ENCODE measurements at regions not wholly inside any gene's neighbourhood (a gene's known extent, or its start where the extent isn't known, plus 50 kb on each side); places are given as distances from the start of the nearest gene placed in this dataset.
A peak's percentile ranks its signal among the peaks of the same experiment; 100 is the strongest.
"Not testable (repeated sequence)": the region's sequence is repeated elsewhere in the genome, so short reads cannot be mapped to it uniquely, and the experiment has no call there.

GRCh38 chr17:21470422-21470821 lies 94.3 kb downstream of the KCNJ12 start:
- not testable (repeated sequence) for DNase-seq (ENCODE audit: low read depth in 3 of 3, low spot score in 1 of 3)

DNA sequence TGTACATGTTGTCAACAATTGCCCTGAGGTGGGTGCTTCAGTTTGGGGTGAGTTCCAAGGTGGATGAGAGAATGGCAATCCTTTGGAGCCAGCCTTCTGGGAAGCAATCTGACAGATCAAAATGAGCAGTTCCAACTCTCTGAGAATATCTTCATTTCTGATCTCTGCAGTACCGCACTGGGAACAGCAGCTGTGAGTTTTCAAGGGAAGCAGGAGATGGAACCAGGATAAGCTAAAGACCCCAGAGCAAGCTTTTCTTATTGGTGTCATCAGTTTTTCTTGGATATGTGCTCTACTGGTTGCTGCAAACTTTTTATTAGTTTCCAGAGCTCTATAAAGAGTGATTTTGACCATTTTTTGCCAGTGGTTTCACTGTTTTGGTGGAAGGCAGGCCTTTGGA lies 94.7 kb downstream of the KCNJ12 start:
- no peak for DNase-seq (ENCODE audit: low read depth in 3 of 3, low spot score in 1 of 3)

DNA sequence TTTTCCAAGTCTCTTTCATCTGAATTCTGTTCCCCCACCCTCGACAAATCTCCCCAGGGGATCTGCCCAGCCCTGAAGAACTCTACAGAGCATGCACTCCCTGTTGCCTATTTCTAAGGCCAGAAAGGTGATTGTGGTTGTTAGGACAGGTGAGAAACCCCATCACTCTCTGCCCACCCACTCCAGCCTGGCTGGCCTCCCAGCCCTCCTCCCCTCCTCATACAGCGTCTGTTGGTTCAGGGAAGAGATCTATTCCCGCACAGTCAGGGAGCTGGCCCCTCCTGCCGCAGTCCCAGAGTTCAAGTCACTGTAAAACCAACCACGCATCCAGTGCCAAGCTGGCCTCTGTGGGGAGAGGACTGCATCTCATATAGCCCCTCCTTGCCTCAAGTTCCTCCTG lies 98.7 kb downstream of the KCNJ12 start:
- no peak for DNase-seq (ENCODE audit: low read depth in 3 of 3, low spot score in 1 of 3)

DNA sequence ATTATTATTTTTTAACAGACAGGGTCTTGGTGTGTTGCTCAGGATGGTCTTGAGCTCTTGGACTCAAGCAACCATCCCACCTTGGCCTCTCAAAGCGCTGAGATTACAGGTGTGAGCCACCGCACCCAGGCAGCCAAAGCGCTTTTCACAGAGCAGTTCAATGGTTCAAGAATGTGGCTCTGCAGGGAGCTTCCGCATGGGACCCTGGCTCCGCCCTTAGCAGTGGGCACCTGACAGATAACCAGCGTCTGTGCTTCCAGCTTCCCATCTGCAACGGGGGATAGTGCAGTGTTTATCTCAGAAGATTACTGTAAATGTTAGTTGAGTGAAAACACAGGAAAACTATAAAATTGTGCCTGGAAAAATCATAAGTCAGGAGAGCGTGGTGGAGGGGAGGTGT lies 99.4 kb downstream of the KCNJ12 start:
- DNase-seq (ENCODE audit: low read depth in 3 of 3, low spot score in 1 of 3), result no peak

DNA sequence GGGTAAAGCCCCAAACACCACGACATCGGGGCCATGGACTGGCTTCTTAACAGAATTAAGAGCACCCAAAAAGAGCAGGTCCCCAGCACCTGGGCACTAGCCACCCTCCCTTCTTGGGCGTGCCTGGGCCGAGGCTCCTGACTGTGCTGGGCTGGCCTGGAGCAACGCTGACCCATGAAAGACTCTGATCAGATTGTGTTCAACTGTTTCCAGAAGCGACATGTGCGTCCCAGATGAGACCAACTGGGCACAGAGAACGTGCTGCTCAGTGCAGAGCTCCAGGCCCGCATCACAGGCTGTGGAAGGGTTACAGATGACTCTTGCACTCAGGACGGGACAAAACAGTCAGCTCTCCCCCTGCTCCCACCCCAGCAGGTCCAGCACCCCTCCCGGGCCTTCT lies 100.7 kb downstream of the KCNJ12 start:
- no peak for DNase-seq (ENCODE audit: low read depth in 3 of 3, low spot score in 1 of 3)

- DNase-seq (ENCODE audit: low read depth in 3 of 3, low spot score in 1 of 3), result no peak
Observed at GRCh38 chr17:21482189-21482865, 106.2 kb downstream of the KCNJ12 start.

DNA sequence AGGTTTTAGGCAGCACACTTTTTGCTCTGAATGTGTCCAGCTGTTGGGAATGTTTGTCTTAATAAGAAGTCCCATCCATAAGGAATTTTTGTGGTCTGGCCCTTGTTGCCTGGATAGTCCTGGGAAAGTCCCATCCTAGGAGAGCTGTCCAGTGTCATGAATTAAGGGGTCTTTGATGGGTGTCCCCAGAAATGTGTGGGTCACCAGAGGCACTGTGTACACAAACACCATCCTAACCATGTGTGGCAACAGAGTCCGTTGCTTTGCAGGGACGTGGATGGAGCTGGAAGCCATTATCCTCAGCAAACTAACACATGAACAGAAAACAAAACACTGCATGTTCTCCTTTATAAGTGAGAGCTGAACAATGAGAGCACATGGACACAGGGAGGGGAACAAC lies 111.9 kb downstream of the KCNJ12 start:
- not testable (repeated sequence) for DNase-seq (ENCODE audit: low read depth in 3 of 3, low spot score in 1 of 3)

GRCh38 chr17:21493993-21494392 lies 117.8 kb downstream of the KCNJ12 start:
- DNase-seq (ENCODE audit: low read depth in 3 of 3, low spot score in 1 of 3), result no peak

DNA sequence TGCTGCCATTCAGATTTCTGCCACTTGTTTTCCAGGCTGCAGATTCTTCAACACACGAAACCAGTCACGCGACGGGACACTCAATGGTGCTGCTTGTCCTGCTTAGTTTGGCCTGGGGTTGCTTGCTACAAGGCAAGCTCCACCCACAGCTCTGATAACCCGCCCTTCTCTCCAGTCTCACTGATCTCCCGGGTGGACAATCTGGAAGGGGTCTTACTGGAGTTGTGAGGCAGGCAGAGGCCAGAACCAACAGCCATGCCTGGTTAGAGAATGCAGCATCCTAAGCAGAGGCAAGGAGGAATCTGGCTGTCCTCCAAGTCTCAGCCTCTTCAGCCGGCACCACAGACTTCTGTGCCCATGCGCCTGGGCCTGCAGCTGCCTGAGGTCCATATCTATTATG lies 119.1 kb downstream of the KCNJ12 start:
- DNase-seq (ENCODE audit: low read depth in 3 of 3, low spot score in 1 of 3), result no peak

DNA sequence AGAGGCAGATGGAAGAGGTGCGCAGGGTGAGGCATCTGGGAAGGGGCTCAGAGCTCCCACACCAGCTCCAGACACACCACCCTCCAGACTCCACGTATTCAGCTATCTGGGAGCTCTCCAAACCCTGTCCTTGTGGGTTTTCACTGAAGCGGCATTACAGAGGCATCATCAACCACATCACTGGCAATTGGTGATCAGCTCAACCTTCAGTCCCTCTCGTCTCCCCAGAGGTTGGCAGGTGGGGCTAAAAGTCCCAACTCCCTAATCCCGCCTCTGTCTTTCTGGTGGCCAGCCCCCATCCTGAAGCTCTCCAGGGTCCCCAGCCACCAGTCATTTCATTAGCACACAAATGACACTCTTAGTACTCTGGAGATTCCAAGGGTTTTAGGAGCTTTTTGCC lies 123.9 kb downstream of the KCNJ12 start:
- no peak for DNase-seq (ENCODE audit: low read depth in 3 of 3, low spot score in 1 of 3)

- not testable (repeated sequence) for DNase-seq (ENCODE audit: low read depth in 3 of 3, low spot score in 1 of 3)
Observed at GRCh38 chr17:21501927-21502700, 126.0 kb downstream of the KCNJ12 start.

GRCh38 chr17:21505819-21506815 lies 130.0 kb downstream of the KCNJ12 start:
- DNase-seq (ENCODE audit: low read depth in 3 of 3, low spot score in 1 of 3), result no peak

DNA sequence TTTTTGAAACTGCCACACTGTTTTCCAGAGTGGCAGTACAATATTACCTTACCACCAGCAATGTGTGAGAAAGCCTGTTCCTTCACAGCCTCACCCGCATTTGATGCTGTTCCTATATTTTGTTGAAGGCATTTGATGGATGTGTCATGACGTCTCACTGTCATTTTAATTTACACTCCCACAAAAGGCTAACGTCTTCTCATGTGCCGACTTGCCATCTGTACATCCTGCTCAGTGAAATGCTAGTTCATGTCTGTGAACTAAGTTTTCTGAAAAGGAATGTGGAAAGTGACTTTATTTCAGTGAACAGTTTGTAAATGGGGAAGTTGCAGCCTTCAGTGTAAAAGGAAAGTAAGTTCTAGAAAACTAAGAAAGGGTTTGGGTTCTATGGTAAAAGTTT lies 131.6 kb downstream of the KCNJ12 start:
- not testable (repeated sequence) for DNase-seq (ENCODE audit: low read depth in 3 of 3, low spot score in 1 of 3)

DNA sequence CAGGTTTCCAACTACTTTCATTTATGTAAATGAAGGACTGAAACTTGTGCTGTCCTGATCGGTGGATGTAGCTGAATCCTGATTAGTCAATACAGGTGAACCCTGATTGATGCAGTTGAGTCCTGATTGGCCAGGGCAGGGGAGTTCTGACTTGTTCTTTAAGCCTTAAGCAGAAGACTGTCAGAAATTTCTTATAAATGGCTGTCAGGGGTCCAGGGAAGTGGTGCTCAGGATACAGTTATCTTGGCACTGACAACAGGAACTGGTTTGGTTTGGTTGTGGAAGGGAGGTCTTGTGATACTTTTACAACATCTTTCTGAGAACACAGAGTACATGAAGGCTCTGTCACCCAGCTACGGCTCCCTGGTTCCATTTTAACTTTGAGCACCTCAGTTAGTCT lies 132.1 kb downstream of the KCNJ12 start:
- DNase-seq (ENCODE audit: low read depth in 3 of 3, low spot score in 1 of 3), result no peak

DNA sequence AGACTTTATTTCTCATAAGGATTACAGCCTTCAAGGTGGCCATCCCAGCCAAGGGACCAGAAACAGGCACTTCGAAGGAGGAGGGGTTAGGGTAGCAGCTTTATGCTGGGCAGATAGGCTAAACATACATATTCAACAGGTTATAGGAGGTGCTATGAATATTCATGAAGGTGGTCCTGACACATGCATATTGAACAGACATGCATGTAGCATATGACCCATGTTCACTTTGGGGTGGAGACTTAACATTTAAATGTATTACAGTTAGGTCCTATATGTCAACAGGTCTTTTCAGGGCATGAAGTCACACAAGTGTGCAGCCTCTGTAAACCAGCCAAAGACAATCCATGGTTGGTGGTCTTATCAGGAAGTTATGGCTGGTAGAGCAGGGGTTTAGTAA lies 133.2 kb downstream of the KCNJ12 start:
- not testable (repeated sequence) for DNase-seq (ENCODE audit: low read depth in 3 of 3, low spot score in 1 of 3)

GRCh38 chr17:21510686-21511362 lies 134.7 kb downstream of the KCNJ12 start:
- DNase-seq (ENCODE audit: low read depth in 3 of 3, low spot score in 1 of 3), result no peak

GRCh38 chr17:21511363-21512195 lies 135.4 kb downstream of the KCNJ12 start:
- peak; percentile 16 to 50 (median 39) for DNase-seq (ENCODE audit: low read depth in 3 of 3, low spot score in 1 of 3)

- no peak for DNase-seq (ENCODE audit: low read depth in 3 of 3, low spot score in 1 of 3)
Observed at GRCh38 chr17:21512307-21513011, 136.3 kb downstream of the KCNJ12 start.

DNA sequence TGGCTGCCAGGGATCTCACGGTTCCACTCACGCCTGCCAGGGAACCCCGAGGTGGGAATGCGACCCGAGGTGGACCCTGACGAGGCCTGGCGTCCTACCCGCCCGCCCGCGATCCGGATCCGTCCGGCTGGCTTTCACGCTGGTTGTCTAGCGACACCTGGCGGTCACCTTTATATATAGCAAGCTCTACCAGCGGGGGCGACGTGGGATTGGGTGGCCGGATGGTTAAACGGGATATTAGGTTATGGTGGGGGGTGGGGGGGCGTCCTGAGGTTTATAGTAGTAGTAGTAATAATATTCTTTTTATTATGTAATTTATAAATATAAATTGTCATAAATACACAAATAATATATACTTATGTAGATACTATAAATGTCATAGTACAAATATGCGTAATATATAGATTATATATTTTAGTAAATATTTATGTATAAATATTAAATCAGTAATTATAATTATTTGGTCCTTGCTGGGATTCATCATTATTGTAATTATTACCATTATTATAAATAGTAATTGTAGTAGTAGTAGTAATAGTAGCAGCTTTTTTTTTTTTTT lies 136.9 kb downstream of the KCNJ12 start:
- peak; percentile 49 to 62 (median 52) for DNase-seq (ENCODE audit: low read depth in 3 of 3, low spot score in 1 of 3)

All from stimulated activated CD4-positive, alpha-beta T cell treated with anti-CD3 and anti-CD28 coated beads, TNF-alpha, amount 100 ng/mL, for 1 hour (primary cell).